Endothelial cell of umbilical vein (primary cell): ENCODE measurements at regions not wholly inside any gene's neighbourhood (a gene's known extent, or its start where the extent isn't known, plus 50 kb on each side); places are given as distances from the start of the nearest gene placed in this dataset.

Source experiments
- BruUV-seq: library from RNA; stranded (reverse); fragments of 400-500 nt; replicated peaks from 2 replicates; lab custom pipeline; 2021; lab: Mats Ljungman, UMichigan
- CTCF ChIA-PET: fragments of 300-600, 350-600 bp; sonication (Branson Sonifier 250); formaldehyde crosslinking; loops from one replicate; lab custom pipeline; 2021; ENCODE audit warnings: antibody characterized with exemption, inconsistent platforms; lab: Charles Lee
- POLR2A ChIA-PET: fragments of 300-600, 350-600 bp; sonication (Branson Sonifier 250); formaldehyde crosslinking; loops from one replicate; lab custom pipeline; 2021; ENCODE audit warnings: antibody characterized with exemption, inconsistent platforms; lab: Charles Lee
- DNase-seq: peaks from one replicate; pipeline ENCODE4 v3.0.0-alpha.2; 2011; ENCODE audit warnings: low read depth, low spot score
- FAIRE-seq: peaks from 2 replicates; lab custom pipeline; 2011; peaks lifted over from hg19 to GRCh38; lab: Jason Lieb, UNC
- H2AFZ ChIP-seq: 2 replicates; pipeline ENCODE4 v1.6.0; 2012; ENCODE audit warnings: low read depth, low read length, control low read depth, inconsistent platforms
- H3K27ac ChIP-seq: 2 replicates; pipeline ENCODE4 v1.5.1; 2011; ENCODE audit warnings: low read depth, mild to moderate bottlenecking, control low read depth, low read length, moderate library complexity; ENCODE audit not compliant: insufficient read depth
- H3K27me3 ChIP-seq, 2 experiments: 2 replicates each; pipeline versions ENCODE4 v1.6.0 to v1.6.1; 2011; ENCODE audit warnings: low read length in 2 of 2, mixed read lengths in 1 of 2; ENCODE audit not compliant: control insufficient read depth in 2 of 2, insufficient read depth in 2 of 2
- H3K36me3 ChIP-seq, 2 experiments: 2 replicates in 1 of 2; 3 replicates in 1 of 2; pipeline ENCODE4 v1.5.1; 2011; ENCODE audit warnings: low read length in 2 of 2, mild to moderate bottlenecking in 1 of 2, moderate library complexity in 1 of 2; ENCODE audit not compliant: control insufficient read depth in 2 of 2, insufficient read depth in 2 of 2; ENCODE audit errors: extremely low read depth in 1 of 2
- H3K4me1 ChIP-seq: 3 replicates; pipeline ENCODE4 v1.5.1; 2011; ENCODE audit warnings: mild to moderate bottlenecking, low read length; ENCODE audit not compliant: control insufficient read depth, insufficient read depth; ENCODE audit errors: extremely low read depth
- H3K4me2 ChIP-seq: 2 replicates; pipeline ENCODE4 v1.6.1; 2011; ENCODE audit warnings: low read length, control low read depth, mixed read lengths; ENCODE audit not compliant: insufficient read depth
- H3K4me3 ChIP-seq, 3 experiments: fragments of 200-600 bp in 1 of 3; sonication (generic), shearing (Covaris generic) in 1 of 3; replicated peaks in 1 of 3; 2 replicates each; pipeline ENCODE4 v1.5.1; 2011 to 2016; ENCODE audit warnings: control low read depth in 3 of 3, low read length in 3 of 3, mild to moderate bottlenecking in 2 of 3, inconsistent platforms in 1 of 3, low read depth in 1 of 3, moderate library complexity in 1 of 3; ENCODE audit not compliant: insufficient read depth in 1 of 3
- H3K79me2 ChIP-seq: 2 replicates; pipeline ENCODE4 v1.6.0; 2012; ENCODE audit warnings: low read length, inconsistent platforms; ENCODE audit not compliant: control insufficient read depth, insufficient read depth
- H3K9ac ChIP-seq: replicated peaks from 2 replicates; pipeline ENCODE3; 2011; ENCODE audit warnings: low read length, control low read depth; ENCODE audit not compliant: insufficient read depth; ENCODE audit errors: extremely low read depth
- H3K9me1 ChIP-seq: replicated peaks from 3 replicates; pipeline ENCODE4 v1.6.0; 2011; ENCODE audit warnings: mild to moderate bottlenecking, low read length; ENCODE audit not compliant: control insufficient read depth, insufficient read depth; ENCODE audit errors: extremely low read depth
- H3K9me3 ChIP-seq: replicated peaks from 2 replicates; pipeline ENCODE4 v1.5.1; 2012; ENCODE audit warnings: low read length, inconsistent platforms; ENCODE audit not compliant: control insufficient read depth, insufficient read depth
- H4K20me1 ChIP-seq: replicated peaks from 2 replicates; pipeline ENCODE3; 2011; ENCODE audit warnings: mild to moderate bottlenecking, low read length; ENCODE audit not compliant: control insufficient read depth, insufficient read depth; ENCODE audit errors: extremely low read depth
- EZH2 ChIP-seq: IDR thresholded peaks from 2 replicates; pipeline ENCODE4 v1.6.1; 2012; ENCODE audit warnings: borderline replicate concordance, low read depth, mild to moderate bottlenecking, moderate library complexity, low read length, inconsistent platforms; ENCODE audit not compliant: severe bottlenecking
- FOS ChIP-seq: IDR thresholded peaks from 2 replicates; pipeline ENCODE4 v1.6.1; 2011; ENCODE audit warnings: mild to moderate bottlenecking, low read length, moderate library complexity, borderline replicate concordance; ENCODE audit not compliant: insufficient read depth
- GATA2 ChIP-seq: IDR thresholded peaks from 2 replicates; pipeline ENCODE4 v1.7.0; 2011; ENCODE audit warnings: low read depth, mild to moderate bottlenecking, moderate library complexity, mixed read lengths, low read length; ENCODE audit not compliant: insufficient read length, insufficient read depth
- JUN ChIP-seq: IDR thresholded peaks from 2 replicates; pipeline ENCODE4 v1.6.1; 2011; ENCODE audit warnings: borderline replicate concordance, low read depth; ENCODE audit not compliant: insufficient read length, insufficient read depth
- MYC ChIP-seq: IDR thresholded peaks from one replicate; pipeline ENCODE4 v1.6.1; 2011; ENCODE audit warnings: mild to moderate bottlenecking, low read depth, low read length
- POLR2A ChIP-seq: IDR thresholded peaks from 2 replicates; pipeline ENCODE4 v1.6.1; 2012; ENCODE audit warnings: low read depth, mild to moderate bottlenecking, control low read depth, low read length
- POLR2AphosphoS5 ChIP-seq: IDR thresholded peaks from 2 replicates; pipeline ENCODE4 v1.6.1; 2012; ENCODE audit warnings: low read depth, mild to moderate bottlenecking, control low read depth, low read length, moderate library complexity; ENCODE audit not compliant: insufficient read depth
- dilution Hi-C: fragments of 300-500 bp; cut with MboI; formaldehyde crosslinking; loops from one replicate; pipeline ENCODE4 v1.15.0; 2019; ENCODE audit warnings: low sequenced_read_pairs; ENCODE audit not compliant: extremely low pct_ligation_motif_present
- intact Hi-C: fragments of 100-400 bp; cut with micrococcal nuclease; formaldehyde crosslinking; loops from one replicate; pipeline ENCODE4 v1.10.0; 2022
- TF ChIP-seq, protein P1 (sequence below): IDR thresholded peaks from 2 replicates; pipeline ENCODE4 v1.6.1; 2011; ENCODE audit not compliant: insufficient read depth, insufficient read length
- TF ChIP-seq, protein P2 (sequence below), 2 donors: IDR thresholded peaks; 1 replicate in 1 of 2; 2 replicates in 1 of 2; pipeline ENCODE4 v1.5.1; 2011; ENCODE audit warnings: low read length in 2 of 2, mild to moderate bottlenecking in 2 of 2, moderate library complexity in 2 of 2, control low read depth in 1 of 2, inconsistent platforms in 1 of 2, low read depth in 1 of 2; ENCODE audit not compliant: insufficient read depth in 1 of 2; ENCODE audit errors: extremely low read depth in 1 of 2

DNA sequence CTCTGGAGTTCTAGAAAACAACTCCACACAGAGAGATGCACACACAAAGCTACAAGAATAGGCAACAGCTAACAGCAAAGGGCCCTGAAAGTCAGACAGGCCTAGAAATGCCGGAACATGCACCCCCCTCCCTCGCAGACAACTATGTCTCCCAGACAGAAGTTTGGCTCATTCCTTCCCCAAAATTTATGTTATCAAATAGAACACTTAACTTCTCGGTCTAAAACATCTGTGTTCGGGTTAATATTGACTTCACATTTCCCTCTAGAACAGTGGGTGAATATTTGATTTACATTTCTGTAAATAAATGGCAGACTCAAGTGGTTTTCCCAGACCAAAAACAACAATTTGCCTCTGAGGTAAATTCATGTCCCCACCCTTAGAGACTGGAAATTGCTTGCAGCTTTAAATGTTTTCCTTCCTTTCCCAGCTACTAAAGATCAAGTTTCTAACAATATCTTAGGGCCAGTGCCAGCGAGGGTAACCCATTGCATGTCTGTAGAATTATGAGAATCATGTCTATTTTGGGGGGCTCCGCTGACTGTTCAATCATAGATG lies 92.5 kb upstream of the INHBA start:
- H4K20me1 ChIP-seq = no peaks in the 10 kb centered on the region
- no peaks in the 10 kb centered on the region for H3K79me2 ChIP-seq
- H3K9me1 ChIP-seq = no peaks in the 10 kb centered on the region
- H3K27ac ChIP-seq = no peak overlapping the region
- no peak overlapping the region for H2AFZ ChIP-seq
- ChIA-PET POLR2A (no interaction called here), CTCF (no interaction called here)
- no TSS peak for BruUV-seq
- dilution Hi-C loops (no loop called here), intact Hi-C loops (no loop called here)
- no peak for FAIRE-seq
- no peak for DNase-seq
- H3K4me1 ChIP-seq = no peaks in the 10 kb centered on the region
- H3K4me3 ChIP-seq = no peak overlapping the region
- no peak overlapping the region for H3K9ac ChIP-seq
- H3K36me3 ChIP-seq = no peaks in the 10 kb centered on the region
- no peak overlapping the region for H3K4me2 ChIP-seq
- TF ChIP-seq GATA2 (no peak), POLR2AphosphoS5 (no peak), EZH2 (no peak), POLR2A (no peak), JUN (no peak), MYC (no peak), FOS (no peak)
- TF ChIP-seq, protein P1, sequence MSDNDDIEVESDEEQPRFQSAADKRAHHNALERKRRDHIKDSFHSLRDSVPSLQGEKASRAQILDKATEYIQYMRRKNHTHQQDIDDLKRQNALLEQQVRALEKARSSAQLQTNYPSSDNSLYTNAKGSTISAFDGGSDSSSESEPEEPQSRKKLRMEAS = no peak
- TF ChIP-seq, protein P2, sequence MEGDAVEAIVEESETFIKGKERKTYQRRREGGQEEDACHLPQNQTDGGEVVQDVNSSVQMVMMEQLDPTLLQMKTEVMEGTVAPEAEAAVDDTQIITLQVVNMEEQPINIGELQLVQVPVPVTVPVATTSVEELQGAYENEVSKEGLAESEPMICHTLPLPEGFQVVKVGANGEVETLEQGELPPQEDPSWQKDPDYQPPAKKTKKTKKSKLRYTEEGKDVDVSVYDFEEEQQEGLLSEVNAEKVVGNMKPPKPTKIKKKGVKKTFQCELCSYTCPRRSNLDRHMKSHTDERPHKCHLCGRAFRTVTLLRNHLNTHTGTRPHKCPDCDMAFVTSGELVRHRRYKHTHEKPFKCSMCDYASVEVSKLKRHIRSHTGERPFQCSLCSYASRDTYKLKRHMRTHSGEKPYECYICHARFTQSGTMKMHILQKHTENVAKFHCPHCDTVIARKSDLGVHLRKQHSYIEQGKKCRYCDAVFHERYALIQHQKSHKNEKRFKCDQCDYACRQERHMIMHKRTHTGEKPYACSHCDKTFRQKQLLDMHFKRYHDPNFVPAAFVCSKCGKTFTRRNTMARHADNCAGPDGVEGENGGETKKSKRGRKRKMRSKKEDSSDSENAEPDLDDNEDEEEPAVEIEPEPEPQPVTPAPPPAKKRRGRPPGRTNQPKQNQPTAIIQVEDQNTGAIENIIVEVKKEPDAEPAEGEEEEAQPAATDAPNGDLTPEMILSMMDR (IDR thresholded peaks at IDR 0.05; ENCODE audit: extremely low read depth in 1 of 2, insufficient read depth in 1 of 2, low read depth in 1 of 2, low read length in 2 of 2) = no peak
- H3K9me3 ChIP-seq = no peaks in the 10 kb centered on the region
- H3K27me3 ChIP-seq = no peaks in the 10 kb centered on the region
